ENCODE measurements at regions not wholly inside any gene's neighbourhood (a gene's known extent, or its start where the extent isn't known, plus 50 kb on each side); places are given as distances from the start of the nearest gene placed in this dataset.

DNA sequence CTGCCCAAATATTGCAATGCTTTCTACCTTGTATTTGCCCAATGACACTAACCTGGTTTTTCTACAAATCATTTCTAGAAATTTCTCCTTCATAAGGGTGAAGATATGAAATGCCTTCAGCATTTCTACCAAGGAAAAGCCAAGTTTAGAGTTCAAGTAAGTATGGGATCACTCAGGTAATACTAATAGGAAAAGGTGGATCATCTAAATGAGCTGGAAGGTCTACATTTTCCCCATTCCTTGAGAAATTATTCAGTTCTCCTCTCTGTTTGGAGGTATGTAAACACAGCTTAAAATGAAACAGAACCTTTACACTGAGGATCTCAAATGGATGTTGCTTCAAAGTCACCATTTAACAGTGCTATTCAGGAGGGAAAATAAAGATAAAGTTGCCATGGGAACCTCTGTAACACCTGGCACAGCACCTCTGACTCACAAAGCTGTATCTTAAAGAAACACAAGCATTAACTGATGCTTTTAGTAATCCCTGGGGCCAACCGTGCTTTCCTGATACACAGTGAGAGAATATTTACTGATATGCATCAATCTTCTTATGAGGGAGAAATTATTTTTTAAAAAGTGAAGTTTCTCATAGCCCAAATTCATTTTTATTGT is 161.3 kb downstream of the DRD1 start:
- no peak for DNase-seq

DNA sequence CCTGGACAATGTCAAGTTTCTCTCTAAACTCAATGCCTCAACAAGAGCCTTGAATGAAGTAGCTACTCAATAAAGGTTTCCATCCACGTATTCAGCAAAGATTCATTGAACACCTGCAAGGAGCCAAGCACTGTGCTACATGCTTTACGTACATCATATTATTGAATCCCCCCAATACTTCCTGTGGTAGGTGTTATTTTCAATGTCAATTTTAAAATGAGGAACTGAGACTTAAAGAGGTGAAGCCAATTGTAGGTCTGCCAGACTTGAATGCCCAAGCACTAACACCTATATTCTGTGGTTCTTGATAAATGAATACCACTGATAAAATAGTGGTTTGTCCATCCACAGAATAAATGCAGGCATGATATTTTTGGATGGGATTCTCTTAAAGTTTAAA is 162.3 kb downstream of the DRD1 start:
- DNase-seq, result no peak

DNA sequence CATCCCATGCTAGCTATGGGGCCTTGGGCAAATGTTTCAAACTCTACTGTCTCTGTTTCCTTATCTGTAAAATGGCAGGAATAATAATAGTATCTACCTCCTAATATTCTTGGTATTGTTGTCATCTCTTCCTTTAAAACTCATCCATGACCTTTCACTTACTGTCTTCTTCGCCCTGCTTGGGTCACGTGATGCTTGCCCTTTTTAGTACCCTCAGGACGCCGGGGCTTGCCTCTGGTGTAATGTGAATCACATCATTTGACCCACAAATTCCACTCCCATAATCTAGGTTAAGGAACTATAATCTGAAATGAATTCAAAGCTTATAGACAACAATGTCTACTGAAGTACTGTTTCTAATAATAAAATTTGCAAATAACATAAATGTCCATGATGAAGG is 162.7 kb downstream of the DRD1 start:
- DNase-seq, result no peak

DNA sequence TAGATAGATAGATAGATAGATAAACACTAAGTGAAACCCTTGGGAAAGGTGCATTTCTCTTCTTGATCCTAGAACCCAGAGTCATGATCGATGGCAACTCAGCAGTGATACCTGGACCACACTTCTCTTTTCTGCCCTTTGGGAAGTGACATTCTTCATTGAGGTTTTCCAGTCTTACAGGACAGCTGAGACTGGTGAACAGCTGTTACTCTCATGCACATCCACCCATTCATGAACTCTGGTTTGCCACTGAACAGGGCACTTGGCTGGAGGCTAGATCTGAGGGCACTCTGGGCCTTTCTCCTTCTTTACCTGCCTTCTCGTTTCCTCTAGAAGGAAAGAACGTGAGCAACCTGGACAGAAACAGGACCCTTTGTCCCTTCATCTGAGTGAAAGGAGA is 164.5 kb downstream of the DRD1 start:
- no peak for DNase-seq

DNA sequence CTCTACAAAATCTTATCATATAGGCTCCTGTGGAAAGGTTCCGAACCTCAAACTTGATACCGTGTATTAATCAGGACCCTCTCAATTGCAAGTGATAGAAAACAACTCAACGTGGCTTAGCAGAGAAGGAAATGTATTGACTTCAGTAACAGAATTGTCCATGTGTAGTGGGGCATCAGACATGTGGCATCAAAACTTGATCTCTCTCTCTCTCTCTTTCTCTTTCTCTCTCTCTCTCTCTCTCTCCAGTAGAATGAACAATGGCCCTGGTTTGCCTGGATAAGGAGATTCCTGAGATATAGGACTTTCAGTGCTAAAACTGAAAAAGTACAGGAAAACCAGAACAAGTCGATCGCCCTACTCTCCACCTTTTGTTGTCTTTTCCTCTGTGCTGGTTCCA is 168.2 kb downstream of the DRD1 start:
- no peak for DNase-seq

DNA sequence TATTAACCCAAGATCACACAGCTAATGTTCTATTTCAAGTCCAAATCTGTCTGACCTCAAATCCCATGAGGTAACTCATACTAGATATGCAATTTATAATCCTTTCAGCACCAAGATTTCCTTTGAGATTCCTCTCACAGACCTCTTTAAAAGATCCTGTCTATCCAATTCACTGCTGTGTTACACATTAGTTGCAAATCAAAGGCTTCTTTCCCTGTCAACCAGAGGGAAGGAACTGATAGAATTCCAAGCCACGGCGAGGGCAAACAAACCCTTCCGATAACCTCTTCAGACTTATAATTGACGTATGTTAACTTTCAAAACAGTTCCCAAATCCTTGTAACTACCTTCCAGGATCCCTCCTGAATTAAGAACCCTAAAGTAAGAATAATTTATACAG is 168.9 kb downstream of the DRD1 start:
- no peak for DNase-seq

DNA sequence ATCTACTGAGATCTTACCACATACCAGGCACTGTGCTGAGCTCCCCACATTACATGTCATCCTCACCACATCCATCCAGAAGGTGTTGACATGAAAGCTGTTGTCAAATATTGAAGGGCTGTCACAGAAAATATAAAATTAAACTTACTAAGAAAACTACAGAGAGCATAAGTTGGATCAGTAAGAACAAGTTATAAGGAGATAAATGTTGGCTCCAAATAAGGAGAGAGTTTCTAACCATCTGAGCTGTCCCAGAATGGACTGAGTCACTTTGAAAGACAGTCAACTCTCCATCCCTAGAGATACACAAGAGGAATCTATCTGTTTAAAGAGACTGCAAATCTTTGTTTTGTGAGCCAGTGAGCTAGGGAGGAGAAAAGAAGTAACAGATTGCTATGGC is 169.8 kb downstream of the DRD1 start:
- DNase-seq, result no peak

DNA sequence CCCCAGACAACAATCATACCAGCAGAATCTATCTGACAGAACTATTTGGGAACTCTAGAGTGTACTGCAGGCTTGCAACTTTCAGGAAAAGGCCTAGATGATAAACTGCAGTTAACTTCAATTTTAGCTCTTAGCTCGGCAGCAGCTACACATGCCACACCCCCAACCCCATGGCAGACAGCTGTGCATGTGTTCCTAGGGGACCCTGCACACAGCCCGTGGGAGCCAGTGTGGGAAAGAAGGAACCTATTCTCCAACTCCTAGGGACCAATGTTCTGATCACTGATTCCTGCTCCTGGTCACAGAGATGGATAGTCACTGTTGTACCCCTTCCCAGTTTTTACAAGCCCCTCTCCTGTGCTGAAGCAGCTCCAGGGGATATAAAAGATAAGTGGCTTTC is 179.6 kb downstream of the DRD1 start:
- no peak for DNase-seq

DNA sequence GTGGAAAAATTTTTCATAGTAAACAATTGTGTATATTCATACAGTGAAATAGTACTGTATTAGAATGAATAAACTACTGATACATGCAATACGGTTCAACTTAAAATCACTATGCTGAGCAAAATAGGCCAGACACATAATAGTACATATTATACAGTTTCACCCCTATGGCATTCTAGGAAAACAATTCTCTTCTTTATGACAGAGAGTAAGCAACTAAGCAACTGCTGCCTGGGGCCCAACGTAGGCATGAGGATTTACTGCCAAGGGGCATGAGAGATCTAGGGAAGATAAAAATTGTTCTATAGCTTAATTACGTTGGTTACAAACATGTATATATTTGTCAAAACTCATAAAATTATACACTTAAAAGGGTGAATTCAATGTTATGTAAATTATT is 180.2 kb downstream of the DRD1 start:
- DNase-seq, result no peak

DNA sequence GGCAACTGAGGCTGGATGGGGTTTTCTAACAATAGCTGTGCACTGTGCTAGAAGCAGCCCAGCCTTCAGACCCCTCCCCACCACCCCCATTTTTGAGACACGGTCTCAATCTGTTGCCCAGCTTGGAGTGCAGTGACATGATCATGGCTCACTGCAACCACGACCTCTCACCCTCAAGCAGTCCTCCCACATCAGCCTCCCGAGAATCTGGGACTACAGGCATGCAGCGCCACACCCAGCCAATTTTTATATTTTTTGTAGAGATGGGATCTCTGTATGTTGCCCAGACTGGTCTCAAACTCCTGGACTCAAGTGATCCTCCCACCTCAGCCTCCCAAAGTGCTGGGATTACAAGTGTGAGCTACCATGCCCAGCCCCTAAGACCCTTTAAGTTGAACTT is 182.5 kb downstream of the DRD1 start:
- no peak for DNase-seq

DNA sequence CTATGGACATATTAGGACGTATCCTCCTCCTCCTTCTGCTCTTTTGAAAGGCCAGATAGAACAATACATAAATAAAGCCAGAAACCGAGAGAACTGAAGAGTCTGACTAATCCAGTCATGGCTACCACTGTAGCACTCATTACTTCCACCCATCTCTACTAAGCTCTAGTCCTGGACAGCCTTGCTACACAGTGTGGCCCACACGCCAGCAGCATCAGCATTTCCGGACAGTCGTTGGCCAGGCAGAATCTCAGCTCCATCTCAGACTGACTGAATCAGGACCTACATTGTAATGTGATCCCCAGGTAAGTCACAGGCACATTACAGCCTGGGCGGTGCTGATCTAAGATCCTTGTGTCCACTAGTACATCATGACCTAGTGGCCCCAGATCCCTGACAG is 182.9 kb downstream of the DRD1 start:
- no peak for DNase-seq

DNA sequence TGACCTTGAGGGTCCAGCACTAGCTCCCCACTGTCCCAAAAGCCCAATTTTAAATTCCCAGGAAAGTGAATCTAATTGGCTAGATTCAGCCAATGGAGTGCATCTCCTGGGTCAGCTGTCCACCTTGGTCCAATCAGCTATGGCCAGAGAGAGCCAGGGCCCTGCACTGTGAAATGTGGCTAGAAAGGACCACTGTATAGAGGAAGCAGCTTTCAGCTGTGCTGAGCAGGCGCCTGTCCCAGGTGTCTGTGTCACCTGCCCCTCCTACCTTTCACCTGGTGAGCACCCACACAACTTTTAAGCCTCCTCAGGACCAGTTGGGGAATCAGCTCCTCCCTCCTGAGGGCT is 186.2 kb downstream of the DRD1 start:
- no peak for DNase-seq

DNA sequence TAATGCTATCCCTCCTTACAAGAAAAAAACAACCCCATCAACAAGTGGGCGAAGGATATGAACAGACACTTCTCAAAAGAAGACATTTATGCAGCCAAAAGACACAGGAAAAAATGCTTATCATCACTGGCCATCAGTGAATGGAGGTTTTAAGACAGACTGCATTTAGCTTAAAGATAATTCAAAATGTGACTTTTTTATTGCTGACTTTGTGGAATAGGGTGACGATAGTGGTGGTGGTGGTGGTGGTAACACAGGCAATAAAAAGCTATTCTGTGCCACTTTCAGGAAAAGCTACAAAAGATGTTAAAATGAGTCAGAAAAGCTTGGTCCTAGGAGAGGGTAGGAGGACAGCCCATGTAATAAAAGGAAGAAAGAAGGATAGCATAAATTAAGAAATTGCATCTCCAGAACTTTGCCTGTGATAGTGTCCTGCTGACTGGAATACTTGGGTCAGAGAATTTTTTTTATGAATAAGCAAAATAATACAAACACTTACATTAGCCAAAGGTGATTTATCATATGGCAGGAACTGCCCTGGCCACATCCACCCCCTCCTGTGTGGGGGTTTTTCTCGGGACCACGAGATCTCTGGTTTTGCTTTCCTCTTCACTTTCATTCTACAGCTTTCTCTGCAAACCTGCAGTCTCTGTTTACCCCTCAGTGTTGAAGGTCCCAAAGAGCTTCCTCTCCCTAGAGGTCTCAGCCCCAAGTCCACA is 186.7 kb downstream of the DRD1 start:
- no peak for DNase-seq

DNA sequence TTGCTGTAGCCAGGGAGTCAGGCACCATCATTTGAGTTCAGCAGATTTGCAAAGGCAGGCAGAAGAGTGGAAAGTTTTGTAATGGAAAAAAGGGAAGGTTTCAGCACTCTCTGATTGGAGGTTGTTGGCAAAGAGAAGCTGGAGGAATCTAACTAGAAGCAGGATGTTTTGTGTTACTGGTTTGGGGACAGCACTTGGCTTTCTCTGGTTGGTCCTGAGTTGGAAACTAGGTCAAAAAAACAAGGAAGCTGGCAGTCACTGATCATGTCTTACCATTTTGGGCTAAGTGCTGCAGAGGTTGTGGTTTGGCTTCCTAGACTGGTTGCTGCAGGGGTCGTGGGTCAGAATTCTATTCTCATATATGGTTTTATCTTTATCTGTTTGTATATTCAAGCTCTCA is 189.8 kb downstream of the DRD1 start:
- DNase-seq, result no peak

DNA sequence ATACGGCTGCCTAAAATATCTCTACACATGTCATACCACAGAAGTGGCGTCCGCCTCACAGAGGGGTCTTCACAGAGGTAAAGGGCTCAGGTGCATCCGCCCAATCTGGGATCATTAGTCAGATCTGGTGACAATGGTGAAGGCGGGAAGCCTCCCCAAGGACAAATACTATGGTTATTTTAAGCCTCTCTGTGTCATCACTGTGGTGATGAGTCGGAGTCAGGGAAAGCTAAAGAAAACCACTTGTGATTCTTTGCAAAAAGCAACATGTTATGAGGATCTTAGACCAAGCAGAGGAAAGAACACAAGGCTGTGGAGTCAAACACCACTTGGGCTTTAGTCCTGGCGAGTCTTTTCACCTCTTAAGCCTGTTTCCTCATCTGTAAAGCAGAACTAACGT is 190.4 kb downstream of the DRD1 start:
- no peak for DNase-seq

DNA sequence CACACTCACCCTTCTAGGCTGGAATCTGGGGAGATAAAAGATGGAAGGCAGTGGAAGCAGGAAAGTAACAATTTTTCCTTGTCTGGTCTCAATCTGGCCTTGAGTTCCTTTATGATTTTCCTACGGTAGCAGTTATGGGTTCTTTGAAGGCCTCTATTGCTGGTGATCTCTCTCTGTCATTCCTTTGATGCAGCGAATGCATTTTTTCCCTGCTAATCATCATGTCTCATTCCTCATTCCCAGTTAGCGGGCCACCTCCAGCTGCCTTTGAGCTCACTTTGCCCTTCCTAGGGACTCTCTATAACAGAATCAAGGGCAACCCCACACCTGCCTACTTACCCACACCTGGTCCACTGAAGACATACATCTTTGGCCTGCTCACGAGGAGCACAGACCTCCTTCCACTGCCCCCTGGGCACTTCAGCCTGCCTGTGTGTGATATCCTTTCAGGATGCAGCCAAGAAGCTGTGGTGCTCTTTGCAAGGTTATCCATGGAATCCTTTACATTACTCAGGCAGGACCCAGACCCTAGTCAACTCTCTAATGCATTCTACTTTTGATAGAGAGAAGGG is 191.7 kb downstream of the DRD1 start:
- no peak for DNase-seq

DNA sequence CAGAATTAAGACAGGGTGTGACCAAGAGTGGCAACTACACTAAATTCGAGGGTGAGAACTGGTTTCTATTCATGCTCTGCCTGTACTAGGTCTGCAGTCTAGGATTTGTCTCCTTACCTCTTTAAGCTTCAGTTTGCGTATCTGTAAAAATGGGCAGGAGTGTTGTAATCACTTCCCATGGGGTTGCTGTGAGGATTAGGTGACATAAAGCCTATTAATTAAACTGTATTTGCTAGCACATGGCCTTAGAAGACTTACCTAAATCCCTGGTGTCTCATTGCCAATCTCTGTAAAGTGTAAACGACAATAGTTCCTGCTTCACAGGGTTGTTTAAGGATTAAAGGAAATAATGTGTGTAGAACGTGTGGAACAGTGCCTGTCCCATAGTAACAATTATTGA is 193.6 kb downstream of the DRD1 start:
- no peak for DNase-seq

DNA sequence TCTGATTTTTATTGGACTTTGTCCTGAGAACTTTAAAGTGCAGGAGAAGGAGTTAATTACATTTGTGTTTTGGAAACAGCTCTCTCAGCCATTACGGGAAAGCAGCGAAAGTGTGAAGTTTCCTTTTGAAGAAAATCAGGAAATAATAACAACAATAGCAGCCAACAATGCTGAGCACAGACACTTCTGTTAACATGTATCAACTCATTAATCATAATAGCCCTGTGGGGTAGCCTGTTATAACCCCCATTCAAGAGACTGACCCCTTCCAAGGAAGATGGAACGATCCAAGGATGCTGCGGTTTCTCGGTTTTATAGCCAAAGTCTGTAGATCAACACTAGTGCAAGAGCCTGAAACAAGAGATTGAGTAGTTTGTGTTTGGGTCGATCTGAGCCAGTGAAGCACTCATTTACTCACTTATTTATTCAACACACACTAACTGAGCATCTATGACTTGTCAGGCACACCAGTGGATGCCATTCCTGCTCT is 195.5 kb downstream of the DRD1 start:
- DNase-seq, result no peak

DNA sequence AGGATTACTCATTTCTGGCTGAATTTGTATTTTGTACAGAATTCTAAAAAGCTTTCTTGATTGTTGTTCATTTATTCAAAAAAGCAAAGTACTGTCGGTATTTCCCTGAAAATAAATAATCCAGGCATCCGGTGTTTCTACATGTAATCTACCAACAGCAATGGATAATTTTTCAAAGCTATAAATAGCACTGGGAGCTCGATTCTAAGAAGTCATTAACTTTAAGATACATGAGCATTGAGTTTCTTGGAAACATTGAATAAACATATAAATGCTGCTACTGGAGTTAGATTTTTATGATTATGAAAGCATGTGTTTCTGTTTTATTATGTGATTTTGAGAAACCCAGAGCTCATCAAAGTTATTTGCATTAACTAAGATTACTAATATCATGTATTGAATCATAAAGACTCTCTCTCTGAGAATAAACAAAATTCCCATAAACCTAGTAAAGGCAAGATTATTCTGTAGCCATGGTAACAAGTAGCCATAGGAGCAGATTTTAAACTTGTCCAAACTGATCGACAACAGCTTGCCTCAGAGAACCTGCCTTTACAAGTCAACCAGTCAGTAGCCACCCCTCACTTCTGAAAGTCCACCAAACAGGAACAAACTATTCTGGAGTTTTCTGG is 197.0 kb downstream of the DRD1 start:
- DNase-seq, result no peak

DNA sequence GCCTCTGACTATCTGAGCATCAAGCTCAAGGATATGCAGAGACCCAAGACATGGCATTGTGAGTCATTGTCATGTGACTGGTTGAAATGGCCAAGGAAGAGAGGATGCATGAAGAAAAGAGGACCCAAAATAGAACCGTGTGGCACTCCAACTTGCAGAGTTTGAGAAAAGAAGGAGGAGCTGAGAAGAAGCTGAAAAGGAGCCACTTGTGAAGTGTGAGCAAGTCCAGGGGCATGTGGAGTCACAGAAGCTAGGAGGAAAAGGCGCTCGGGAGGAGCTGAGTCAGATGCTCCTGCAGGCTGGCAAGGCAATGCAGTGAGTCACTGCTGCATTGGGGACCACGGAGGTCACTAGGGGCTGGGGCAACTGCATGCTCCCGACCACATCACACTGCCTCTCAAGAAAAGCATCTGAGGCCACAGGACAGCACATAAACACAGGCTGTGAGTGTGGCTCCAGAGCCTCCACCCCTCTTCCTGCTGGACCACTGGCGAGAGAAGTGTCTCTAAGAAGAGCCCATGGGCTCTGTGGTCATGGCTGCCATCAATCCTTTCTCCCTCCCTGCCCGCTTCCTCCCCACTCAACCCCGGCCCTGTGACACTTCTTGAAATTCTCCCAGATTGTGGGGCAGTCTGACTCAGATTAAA is 197.6 kb downstream of the DRD1 start:
- no peak for DNase-seq

DNA sequence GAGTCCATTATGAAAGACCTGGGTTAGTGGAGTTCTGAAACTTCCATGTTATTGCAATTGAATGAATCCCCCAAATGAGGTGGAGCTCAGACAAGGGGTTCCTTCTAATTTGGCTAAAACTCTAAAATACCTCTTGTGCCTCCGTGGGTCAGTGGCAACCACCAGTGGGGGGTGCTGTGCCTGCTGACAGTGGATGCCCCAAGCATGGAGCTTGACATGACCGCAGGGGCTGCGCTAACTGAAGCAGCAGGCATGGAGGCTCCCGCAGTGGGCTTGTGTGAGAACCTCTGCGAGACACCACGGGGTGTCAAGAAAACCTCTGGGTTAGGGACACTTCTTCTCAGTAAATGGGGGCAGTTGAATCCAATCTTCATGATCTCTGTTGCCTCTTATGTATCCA is 200.5 kb downstream of the DRD1 start:
- no peak for DNase-seq

DNA sequence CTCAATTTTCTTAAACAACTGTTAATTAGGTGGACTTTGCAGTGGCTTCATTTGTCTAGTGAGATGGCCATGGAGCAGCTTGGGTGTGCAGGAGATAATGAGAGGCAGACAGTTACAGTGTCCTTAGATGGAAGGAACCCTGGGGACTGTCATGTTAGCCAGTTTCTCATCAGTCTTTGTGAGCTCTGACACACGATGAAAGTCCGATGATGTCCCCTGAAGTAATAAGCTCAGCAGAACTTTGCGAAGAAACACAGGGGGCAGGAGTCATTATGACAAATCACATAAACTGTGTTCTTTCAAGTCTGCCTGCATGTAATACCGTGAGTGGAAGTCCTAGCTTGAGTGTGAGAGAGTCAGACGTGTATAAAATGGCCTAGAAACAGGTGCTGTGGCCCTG is 201.8 kb downstream of the DRD1 start:
- no peak for DNase-seq

DNA sequence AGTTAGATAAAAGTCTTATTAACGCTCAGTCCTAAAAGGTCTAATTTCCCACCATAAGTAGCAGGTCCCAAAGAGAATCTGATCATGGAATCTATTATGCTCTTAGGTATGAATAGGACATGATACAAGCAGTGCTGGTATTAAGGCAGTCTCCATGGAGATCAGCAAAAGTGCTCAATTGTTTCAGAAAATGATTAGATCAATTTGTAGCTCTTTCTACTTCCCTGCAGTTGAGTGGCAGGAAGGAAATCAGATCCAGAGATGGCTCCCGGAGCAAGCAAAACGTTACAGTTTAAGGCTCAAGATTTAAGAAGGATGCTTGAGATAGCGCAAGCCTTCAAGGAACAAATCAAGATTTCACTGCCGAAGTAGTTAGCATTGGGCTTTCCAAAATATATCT is 205.7 kb downstream of the DRD1 start:
- no peak for DNase-seq

DNA sequence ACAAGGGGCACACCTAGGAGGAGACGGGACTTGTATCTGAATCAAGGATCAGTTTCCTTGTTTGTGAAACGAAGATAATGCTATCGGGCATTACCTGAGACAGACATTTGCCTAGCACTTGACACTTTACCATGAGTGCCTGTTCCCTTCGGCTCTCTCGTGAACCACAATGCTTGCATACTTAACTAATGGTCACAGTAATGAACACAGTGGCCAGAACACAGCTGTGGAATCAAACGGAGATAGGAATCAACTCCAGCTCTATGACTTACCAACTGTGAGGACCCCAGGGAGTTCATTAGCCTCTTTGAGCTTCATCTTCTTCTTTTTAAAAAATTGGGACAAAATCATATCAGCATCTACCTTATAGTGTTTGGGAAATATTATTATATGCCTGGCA is 207.8 kb downstream of the DRD1 start:
- DNase-seq, result no peak

Data from CD4-positive, alpha-beta T cell treated with Interleukin-15 for 1 hour (primary cell).